CD4-positive, alpha-beta T cell treated with Interleukin-17A for 4 hours (primary cell): ENCODE measurements at regions not wholly inside any gene's neighbourhood (a gene's known extent, or its start where the extent isn't known, plus 50 kb on each side); places are given as distances from the start of the nearest gene placed in this dataset.

Experiments used
- DNase-seq: peaks from one replicate; pipeline ENCODE4 v3.0.0-alpha.2; 2020; ENCODE audit warnings: mixed read lengths

GRCh38 chr3:174408310-174408709 is 450.8 kb upstream of the NAALADL2 start:
- DNase-seq, result no peak

- DNase-seq, result no peak
These were observed 449.9 kb upstream of the NAALADL2 start for GRCh38 chr3:174409086-174409743.

- no peak for DNase-seq
These were observed 445.8 kb upstream of the NAALADL2 start for GRCh38 chr3:174413062-174413912.

GRCh38 chr3:174414902-174415301 is 444.2 kb upstream of the NAALADL2 start:
- DNase-seq, result no peak

DNA sequence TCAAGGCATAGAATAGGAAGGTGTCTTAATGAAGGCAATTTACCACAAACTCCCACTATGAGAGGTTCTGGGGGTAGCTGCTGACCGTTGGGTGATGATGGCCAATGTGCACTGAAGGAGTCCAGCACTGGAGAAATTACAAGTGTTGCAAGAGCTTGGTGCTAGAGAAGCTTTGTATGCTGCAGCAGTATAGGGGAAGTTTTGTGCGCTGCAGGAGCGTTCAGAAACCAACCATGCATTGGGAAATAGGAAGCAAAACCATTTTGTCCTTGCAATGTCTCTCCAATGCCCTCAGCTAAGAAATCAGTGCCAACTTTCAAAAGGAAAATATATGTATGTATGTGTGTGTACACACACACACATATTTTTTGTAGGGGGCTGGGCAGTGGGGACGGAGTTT is 441.6 kb upstream of the NAALADL2 start:
- no peak for DNase-seq

DNA sequence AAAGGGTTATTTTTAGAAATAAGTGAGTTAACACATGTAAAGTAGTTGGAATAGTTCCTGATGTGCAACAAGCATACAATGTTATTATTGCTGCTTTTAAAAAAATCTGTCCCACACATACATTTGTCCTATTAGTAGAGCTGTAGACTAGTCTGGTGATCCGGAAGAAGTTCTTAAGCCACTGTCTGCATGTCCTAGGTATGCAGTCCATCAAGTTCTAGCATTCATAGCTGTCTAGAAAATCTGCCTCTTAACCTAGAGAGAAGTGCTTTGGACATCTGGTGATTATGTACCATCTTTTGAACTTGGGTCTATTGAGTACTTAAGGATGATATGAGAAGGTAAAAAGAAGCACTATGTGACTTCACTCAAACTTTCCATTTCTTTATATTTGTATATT is 439.9 kb upstream of the NAALADL2 start:
- no peak for DNase-seq

GRCh38 chr3:174423936-174424335 is 435.2 kb upstream of the NAALADL2 start:
- DNase-seq, result no peak

DNA sequence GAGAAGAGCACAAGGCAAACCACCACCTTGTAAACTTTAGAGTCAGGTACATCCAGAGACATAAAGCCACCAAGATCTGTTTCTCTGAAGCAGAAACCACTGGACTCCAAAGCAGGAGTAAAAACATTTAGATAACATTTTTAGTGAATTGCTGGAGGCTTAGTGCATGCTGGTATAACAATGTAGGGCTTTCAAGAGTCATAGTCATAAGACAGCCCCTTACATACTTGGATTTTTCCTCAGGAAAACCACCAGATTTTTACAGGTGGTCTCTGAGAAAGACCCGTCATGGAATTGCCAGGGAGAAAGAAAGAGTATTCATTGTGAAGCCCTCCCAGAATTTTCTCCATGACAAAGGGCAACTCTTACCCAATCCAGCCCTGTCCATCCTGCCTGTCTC is 434.5 kb upstream of the NAALADL2 start:
- DNase-seq, result no peak

DNA sequence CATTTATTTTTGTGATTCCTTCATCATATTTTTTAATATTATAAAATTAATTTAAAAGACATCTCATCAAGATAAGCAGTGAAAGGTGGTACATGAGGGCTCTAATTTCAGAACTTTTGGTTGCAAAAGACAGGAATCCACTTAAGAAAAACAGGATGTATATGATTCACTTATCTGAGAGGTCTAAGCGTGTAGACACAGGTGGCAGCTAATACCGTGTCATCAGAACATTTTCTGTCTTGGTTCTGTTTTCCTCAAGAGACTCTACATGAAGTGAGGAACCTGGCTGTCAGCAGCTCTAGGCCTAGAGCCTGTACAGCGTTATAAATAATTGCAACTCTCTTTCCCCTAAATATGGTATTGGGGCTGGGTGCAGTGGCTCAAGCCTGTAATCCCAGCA is 433.7 kb upstream of the NAALADL2 start:
- DNase-seq, result no peak

DNA sequence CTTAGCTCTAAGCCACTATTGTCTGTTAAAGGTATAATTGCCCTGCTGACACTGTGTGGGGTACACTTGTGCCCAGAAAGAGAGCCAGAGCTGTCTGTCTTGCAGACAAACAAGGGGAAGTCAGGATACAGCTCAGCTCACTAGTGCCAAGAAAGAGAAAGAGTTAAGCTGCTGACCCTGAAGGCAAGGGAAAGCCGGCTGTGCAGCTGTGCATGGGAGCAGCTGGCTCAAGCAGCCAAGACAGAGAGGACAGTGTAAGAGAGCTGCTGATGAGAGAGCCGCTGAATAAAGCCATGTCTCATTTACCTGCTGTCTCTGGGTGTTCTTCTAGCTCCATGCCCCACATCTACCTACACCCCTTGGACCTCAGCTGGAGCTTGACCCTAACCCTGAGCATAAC is 428.1 kb upstream of the NAALADL2 start:
- DNase-seq, result no peak

DNA sequence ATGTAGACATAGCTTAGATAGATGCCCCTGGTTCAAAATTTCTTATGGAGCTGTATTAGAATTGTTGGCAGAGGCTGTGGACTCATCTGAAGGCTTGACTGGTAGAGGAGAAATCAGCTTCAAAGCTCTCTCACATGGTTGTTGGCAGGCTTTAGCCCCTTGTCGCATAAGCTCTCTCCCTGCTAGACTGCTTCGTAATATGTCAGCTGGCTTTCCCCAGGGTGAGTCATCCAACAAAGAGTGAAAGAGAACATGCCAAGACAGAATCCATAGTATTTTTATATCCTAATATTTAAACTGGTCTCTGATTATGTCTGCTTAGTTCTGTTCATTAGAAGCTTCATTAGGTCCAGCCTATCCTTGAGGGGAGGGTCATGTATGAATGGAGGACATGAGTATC is 427.4 kb upstream of the NAALADL2 start:
- DNase-seq, result no peak

DNA sequence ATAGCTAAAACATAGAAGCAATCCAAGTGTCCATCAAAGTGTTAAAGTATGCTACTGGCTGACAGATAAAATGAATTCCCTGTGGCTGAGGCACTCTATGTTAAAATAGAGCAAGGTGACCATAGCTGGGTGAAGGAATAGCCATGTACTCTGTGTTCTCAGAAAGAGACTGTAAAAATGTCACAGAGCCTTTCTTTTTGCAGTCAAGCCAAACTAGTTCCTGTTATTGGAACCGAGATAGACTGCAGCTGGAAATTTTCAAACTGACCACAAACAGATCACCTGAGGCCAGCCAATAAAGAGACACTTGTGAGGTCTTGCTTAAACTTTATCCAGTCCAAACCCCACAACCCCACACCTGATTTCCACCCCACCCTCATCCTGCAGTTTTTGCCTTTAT is 422.8 kb upstream of the NAALADL2 start:
- no peak for DNase-seq

DNA sequence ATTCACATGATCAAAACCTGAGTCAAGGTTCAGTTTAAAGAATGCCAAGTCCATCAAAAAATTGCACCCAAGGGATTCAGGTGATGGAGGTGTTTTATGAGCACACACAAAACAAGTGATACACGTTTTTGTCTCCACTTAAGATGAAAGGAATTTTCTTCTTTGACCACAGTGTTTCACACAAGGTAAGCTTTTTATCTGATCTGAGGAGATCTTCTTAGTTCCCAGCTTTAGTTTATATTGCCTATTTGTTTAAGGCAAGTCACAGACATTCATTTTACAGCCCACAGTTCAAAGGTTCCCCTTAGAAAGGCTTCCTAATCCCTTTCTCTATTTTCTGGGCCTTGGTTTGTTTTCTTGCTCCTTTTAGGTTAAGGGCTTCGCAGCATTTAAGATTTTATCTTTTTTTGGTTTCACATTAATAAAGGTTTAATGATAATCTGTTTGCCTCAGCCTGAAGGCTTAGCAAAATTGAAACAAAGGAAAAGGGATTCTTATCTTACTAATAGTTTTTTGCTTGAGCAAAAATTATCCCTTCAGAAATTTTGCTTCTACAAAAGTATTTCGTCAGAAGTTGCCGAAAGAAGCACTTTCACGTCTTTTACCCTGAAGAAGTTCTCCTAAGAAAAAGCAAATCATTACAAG is 420.5 kb upstream of the NAALADL2 start:
- DNase-seq, result no peak

DNA sequence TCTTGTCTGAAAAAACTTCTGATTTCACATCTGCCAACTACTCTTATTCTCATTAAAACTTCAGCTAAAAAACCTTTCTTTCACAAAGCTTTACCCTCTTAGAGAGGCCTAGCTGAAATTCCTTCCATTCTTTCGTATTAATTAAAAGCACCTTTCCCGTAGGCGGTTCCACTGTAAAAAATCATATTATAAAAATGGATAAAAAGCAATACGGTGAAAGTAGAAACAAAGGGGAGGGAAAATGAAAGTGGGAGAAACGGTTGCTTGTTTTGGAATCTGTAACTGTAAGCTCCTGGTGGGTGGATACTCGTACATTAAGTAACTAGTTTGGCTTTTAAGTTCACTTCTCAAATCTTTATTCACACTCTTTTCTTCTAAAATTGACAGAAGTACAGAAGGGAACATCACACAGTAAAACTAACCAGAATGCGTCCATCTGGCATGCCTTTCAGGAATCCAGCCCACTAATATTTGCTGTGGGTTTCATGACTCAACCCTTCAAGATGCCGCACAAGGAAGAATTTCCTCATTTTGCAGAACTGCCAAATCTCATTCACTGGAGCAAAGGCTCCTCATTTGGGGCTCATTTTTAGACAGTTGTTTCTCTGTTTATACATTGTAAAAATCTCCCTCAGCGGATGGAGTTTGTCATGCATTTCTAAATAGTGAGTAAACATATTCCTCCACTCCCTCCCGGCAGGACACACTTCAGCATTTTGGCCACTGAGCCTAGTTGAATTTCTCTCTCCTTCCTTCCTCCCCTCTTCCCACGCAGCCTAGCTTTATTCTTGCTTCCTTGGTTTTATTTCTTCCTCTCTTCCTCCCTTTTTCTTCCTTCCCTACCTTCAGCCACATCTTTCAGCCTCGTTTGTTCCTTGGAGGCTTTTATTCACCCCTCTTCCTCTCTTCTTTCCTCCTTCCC is 419.5 kb upstream of the NAALADL2 start:
- DNase-seq, result no peak

DNA sequence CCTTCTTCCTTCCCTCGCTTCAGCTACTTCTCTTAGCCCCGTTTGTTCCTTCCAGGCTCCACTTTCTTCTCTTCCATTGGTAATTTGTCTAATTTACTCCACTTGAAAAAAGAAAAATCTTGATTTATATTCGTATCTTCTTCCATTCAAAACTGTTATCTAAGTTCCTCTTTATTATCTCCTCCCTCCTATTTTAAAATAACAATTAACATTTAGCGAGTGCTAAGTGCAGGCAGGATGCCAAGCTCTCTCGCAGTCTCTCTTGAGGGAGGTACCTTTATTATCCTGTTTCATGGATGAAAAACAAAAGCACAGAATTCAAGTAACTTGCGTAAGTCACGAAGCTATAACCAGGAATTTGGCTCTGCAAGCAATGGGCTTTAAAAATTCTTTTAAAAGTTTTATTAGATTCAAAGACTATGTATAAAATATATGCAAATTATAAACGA is 418.9 kb upstream of the NAALADL2 start:
- no peak for DNase-seq

GRCh38 chr3:174440741-174441587 is 418.2 kb upstream of the NAALADL2 start:
- peak; percentile 36 for DNase-seq

DNA sequence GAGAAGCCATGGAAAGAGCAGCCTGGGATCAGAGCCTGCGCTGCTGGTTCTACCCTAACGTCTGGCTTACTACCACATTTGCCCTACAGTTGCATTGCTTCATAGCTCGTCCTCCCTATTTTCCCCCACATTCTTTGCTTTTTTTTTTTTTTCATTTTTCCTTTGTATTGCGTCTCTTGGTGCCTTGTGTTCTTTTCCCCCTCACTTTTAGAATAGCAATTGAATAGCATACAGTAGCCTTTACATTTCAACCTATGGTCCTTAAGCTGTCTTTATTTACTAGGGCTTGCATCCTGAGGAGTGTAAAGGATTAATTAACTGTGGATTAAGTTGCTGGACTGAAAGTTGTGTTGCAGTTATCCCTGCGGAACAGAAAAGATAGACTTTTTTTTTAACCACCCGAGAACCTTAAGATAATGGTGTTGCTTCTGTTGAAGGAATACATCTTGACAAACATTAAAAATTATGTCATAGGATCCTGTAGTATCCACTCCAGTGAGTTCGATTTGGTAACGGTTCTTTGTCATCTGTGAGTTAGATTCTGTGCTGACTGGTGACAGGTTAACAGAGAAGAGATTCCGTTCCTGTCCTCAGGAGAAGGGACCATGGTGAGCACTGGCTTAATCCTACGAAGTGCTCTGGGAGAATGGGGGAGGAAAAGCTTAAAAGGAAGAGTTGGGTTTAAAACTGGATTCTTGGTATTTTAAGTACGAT is 417.4 kb upstream of the NAALADL2 start:
- DNase-seq, result no peak

DNA sequence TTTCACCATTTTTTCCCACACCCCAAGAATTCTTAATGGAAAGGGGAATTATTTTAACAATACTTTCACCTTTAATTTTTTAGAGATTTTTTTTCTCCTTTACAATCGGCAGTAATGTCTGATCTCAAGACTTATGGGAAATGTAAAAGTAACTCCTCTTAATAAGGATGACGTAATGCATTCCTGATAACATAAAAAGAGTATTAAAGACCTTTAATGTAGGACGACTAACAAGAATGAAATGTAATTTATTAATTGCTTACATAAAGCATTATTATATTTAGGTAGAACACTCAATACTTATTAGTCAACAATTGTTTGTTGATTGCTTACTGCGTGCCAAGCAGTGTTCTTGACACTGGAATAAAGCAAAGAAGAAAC is 416.8 kb upstream of the NAALADL2 start:
- no peak for DNase-seq

GRCh38 chr3:174444391-174444790 is 414.7 kb upstream of the NAALADL2 start:
- no peak for DNase-seq

- no peak for DNase-seq
These were observed 401.4 kb upstream of the NAALADL2 start for GRCh38 chr3:174457758-174458157.

GRCh38 chr3:174460831-174461230 is 398.3 kb upstream of the NAALADL2 start:
- DNase-seq, result no peak
